CD4-positive, alpha-beta T cell treated with Interleukin-1 beta for 1 hour (primary cell): ENCODE measurements at regions not wholly inside any gene's neighbourhood (a gene's known extent, or its start where the extent isn't known, plus 50 kb on each side); places are given as distances from the start of the nearest gene placed in this dataset.

Source experiments
- DNase-seq, 2 donors: peaks; one replicate each; pipeline ENCODE4 v3.0.0-alpha.2; 2020 to 2022

GRCh38 chr20:57964011-57964862, 254.4 kb upstream of the PMEPA1 start:
- DNase-seq = no peak

- no peak for DNase-seq
These were observed 251.2 kb upstream of the PMEPA1 start for GRCh38 chr20:57960803-57961575.

- no peak for DNase-seq
These were observed 249.8 kb upstream of the PMEPA1 start for GRCh38 chr20:57959589-57959988.

- DNase-seq = no peak
These were observed 249.2 kb upstream of the PMEPA1 start for GRCh38 chr20:57959018-57959417.

GRCh38 chr20:57958050-57958420, 248.2 kb upstream of the PMEPA1 start:
- no peak for DNase-seq

- DNase-seq = no peak
These were observed 247.7 kb upstream of the PMEPA1 start for GRCh38 chr20:57957411-57958049.

- no peak for DNase-seq
These were observed 243.8 kb upstream of the PMEPA1 start for GRCh38 chr20:57953638-57954037.

- no peak for DNase-seq
These were observed 242.3 kb upstream of the PMEPA1 start for GRCh38 chr20:57952136-57952535.

GRCh38 chr20:57951549-57951948, 241.7 kb upstream of the PMEPA1 start:
- no peak for DNase-seq

- DNase-seq = no peak
These were observed 241.1 kb upstream of the PMEPA1 start for GRCh38 chr20:57950764-57951485.

- no peak for DNase-seq
These were observed 238.6 kb upstream of the PMEPA1 start for GRCh38 chr20:57948180-57948955.

GRCh38 chr20:57947421-57948179, 237.8 kb upstream of the PMEPA1 start:
- no peak for DNase-seq

- DNase-seq = no peak
These were observed 236.9 kb upstream of the PMEPA1 start for GRCh38 chr20:57946559-57947315.

GRCh38 chr20:57944988-57945387, 235.2 kb upstream of the PMEPA1 start:
- DNase-seq = no peak

GRCh38 chr20:57943950-57944349, 234.1 kb upstream of the PMEPA1 start:
- DNase-seq = no peak

GRCh38 chr20:57943291-57943690, 233.5 kb upstream of the PMEPA1 start:
- no peak for DNase-seq

- DNase-seq = no peak
These were observed 232.0 kb upstream of the PMEPA1 start for GRCh38 chr20:57941604-57942381.

GRCh38 chr20:57940868-57941522, 231.2 kb upstream of the PMEPA1 start:
- DNase-seq = no peak

- no peak for DNase-seq
These were observed 230.6 kb upstream of the PMEPA1 start for GRCh38 chr20:57940376-57940775.
